HEK293 (cell line): ENCODE measurements at regions not wholly inside any gene's neighbourhood (a gene's known extent, or its start where the extent isn't known, plus 50 kb on each side); places are given as distances from the start of the nearest gene placed in this dataset.

Experiments used
- MEIS1 ChIP-seq: sonication (generic); formaldehyde crosslinking; IDR thresholded peaks from 2 replicates; pipeline ENCODE4 v1.8.1; 2022; ENCODE audit warnings: missing genetic modification reagents, mild to moderate bottlenecking, borderline replicate concordance
- SP7 ChIP-seq: fragments of 450-650 bp; formaldehyde crosslinking; IDR thresholded peaks from 2 replicates; pipeline ENCODE4 v1.5.1; 2016; ENCODE audit warnings: missing biosample characterization, missing genetic modification characterization
- ZBTB21 ChIP-seq: fragments of 450-650 bp; formaldehyde crosslinking; IDR thresholded peaks from 2 replicates; pipeline ENCODE4 v1.5.1; 2017; ENCODE audit warnings: missing biosample characterization, missing genetic modification characterization
- ZBTB48 ChIP-seq: fragments of 450-650 bp; formaldehyde crosslinking; IDR thresholded peaks from 2 replicates; pipeline ENCODE4 v1.5.1; 2016; ENCODE audit warnings: missing biosample characterization, missing genetic modification characterization
- ZFP3 ChIP-seq: fragments of 450-650 bp; formaldehyde crosslinking; IDR thresholded peaks from 2 replicates; pipeline ENCODE4 v1.5.1; 2016; ENCODE audit warnings: low read depth, missing biosample characterization, missing genetic modification characterization
- ZNF121 ChIP-seq: fragments of 450-650 bp; formaldehyde crosslinking; IDR thresholded peaks from 2 replicates; pipeline ENCODE4 v1.5.1; 2016; ENCODE audit warnings: missing biosample characterization, missing genetic modification characterization
- ZNF140 ChIP-seq: fragments of 450-650 bp; formaldehyde crosslinking; IDR thresholded peaks from 2 replicates; pipeline ENCODE4 v1.5.1; 2016; ENCODE audit warnings: missing biosample characterization, missing genetic modification characterization
- ZNF2 ChIP-seq: fragments of 450-650 bp; formaldehyde crosslinking; IDR thresholded peaks from 2 replicates; pipeline ENCODE4 v1.5.1; 2016; ENCODE audit warnings: missing biosample characterization, missing genetic modification characterization
- ZNF211 ChIP-seq: fragments of 450-650 bp; formaldehyde crosslinking; IDR thresholded peaks from 2 replicates; pipeline ENCODE4 v1.5.1; 2016; ENCODE audit warnings: low read depth, missing biosample characterization, missing genetic modification characterization
- ZNF239 ChIP-seq: fragments of 450-650 bp; formaldehyde crosslinking; IDR thresholded peaks from 2 replicates; pipeline ENCODE4 v1.5.1; 2016; ENCODE audit warnings: missing biosample characterization, missing genetic modification characterization
- ZNF311 ChIP-seq: fragments of 450-650 bp; formaldehyde crosslinking; IDR thresholded peaks from 2 replicates; pipeline ENCODE4 v1.5.1; 2017; ENCODE audit warnings: missing biosample characterization, missing genetic modification characterization, borderline replicate concordance
- ZNF391 ChIP-seq: fragments of 450-650 bp; formaldehyde crosslinking; IDR thresholded peaks from 2 replicates; pipeline ENCODE4 v1.5.1; 2016; ENCODE audit warnings: low read depth, missing biosample characterization, missing genetic modification characterization, borderline replicate concordance
- ZNF404 ChIP-seq: fragments of 450-650 bp; formaldehyde crosslinking; IDR thresholded peaks from 2 replicates; pipeline ENCODE4 v1.5.1; 2017; ENCODE audit warnings: missing biosample characterization, missing genetic modification characterization
- ZNF626 ChIP-seq: fragments of 450-650 bp; sonication (Bioruptor Pico); formaldehyde crosslinking; IDR thresholded peaks from 2 replicates; pipeline ENCODE4 v1.5.1; 2018; ENCODE audit warnings: missing biosample characterization, missing genetic modification characterization, inconsistent platforms
- ZNF76 ChIP-seq: fragments of 450-650 bp; formaldehyde crosslinking; IDR thresholded peaks from 2 replicates; pipeline ENCODE4; 2016; ENCODE audit warnings: low read depth, missing biosample characterization, missing genetic modification characterization, borderline replicate concordance
- ZXDB ChIP-seq: fragments of 450-650 bp; formaldehyde crosslinking; IDR thresholded peaks from 2 replicates; pipeline ENCODE4 v1.5.1; 2016; ENCODE audit warnings: missing biosample characterization, missing genetic modification characterization
- TF ChIP-seq, protein P1 (sequence below): fragments of 450-650 bp; formaldehyde crosslinking; IDR thresholded peaks from 2 replicates; pipeline ENCODE4 v1.5.1; 2016; ENCODE audit warnings: missing biosample characterization, missing genetic modification characterization
- TF ChIP-seq, protein P2 (sequence below): fragments of 450-650 bp; formaldehyde crosslinking; IDR thresholded peaks from 2 replicates; pipeline ENCODE4 v1.5.1; 2017; ENCODE audit warnings: missing biosample characterization, missing genetic modification characterization
- TF ChIP-seq, protein P3 (sequence below): fragments of 450-650 bp; formaldehyde crosslinking; IDR thresholded peaks from 2 replicates; pipeline ENCODE4 v1.5.1; 2016; ENCODE audit warnings: missing biosample characterization, missing genetic modification characterization
- TF ChIP-seq, protein P4 (sequence below): fragments of 450-650 bp; formaldehyde crosslinking; IDR thresholded peaks from 2 replicates; pipeline ENCODE4 v1.5.1; 2017; ENCODE audit warnings: missing biosample characterization, missing genetic modification characterization
- TF ChIP-seq, protein P5 (sequence below): fragments of 450-650 bp; formaldehyde crosslinking; IDR thresholded peaks from 2 replicates; pipeline ENCODE4 v1.5.1; 2016; ENCODE audit warnings: missing biosample characterization, missing genetic modification characterization
- TF ChIP-seq, protein P6 (sequence below): fragments of 450-650 bp; formaldehyde crosslinking; conservative IDR thresholded peaks from 2 replicates; pipeline ENCODE4 v1.5.1; 2016; ENCODE audit warnings: low read depth, missing biosample characterization, missing genetic modification characterization
- TF ChIP-seq, protein P7 (sequence below): fragments of 450-650 bp; formaldehyde crosslinking; IDR thresholded peaks from 2 replicates; pipeline ENCODE4 v1.5.1; 2016; ENCODE audit warnings: missing biosample characterization, missing genetic modification characterization, low read depth
- TF ChIP-seq, protein P8 (sequence below): fragments of 450-650 bp; formaldehyde crosslinking; IDR thresholded peaks from 2 replicates; pipeline ENCODE4; 2016; ENCODE audit warnings: missing biosample characterization, missing genetic modification characterization

DNA sequence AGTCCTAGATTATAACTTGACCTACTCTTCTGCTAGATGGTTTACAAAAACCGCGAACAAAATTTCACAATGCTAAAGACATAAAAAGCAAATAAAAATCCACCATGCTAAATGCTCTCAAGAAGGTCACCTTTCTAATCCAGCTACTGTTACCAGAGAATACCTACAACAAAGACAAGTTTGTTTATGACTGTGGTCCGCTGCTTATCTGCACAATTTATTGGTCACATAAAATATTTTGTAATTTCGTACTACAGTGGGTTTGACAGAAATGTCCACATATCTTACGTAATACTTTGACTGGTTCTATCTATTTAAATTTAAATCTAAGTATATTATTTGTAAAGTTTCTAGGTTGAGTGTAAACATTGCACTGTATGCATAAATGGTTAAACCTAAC, 257.6 kb upstream of the ZNF608 start (continued):
- TF ChIP-seq, protein P1, sequence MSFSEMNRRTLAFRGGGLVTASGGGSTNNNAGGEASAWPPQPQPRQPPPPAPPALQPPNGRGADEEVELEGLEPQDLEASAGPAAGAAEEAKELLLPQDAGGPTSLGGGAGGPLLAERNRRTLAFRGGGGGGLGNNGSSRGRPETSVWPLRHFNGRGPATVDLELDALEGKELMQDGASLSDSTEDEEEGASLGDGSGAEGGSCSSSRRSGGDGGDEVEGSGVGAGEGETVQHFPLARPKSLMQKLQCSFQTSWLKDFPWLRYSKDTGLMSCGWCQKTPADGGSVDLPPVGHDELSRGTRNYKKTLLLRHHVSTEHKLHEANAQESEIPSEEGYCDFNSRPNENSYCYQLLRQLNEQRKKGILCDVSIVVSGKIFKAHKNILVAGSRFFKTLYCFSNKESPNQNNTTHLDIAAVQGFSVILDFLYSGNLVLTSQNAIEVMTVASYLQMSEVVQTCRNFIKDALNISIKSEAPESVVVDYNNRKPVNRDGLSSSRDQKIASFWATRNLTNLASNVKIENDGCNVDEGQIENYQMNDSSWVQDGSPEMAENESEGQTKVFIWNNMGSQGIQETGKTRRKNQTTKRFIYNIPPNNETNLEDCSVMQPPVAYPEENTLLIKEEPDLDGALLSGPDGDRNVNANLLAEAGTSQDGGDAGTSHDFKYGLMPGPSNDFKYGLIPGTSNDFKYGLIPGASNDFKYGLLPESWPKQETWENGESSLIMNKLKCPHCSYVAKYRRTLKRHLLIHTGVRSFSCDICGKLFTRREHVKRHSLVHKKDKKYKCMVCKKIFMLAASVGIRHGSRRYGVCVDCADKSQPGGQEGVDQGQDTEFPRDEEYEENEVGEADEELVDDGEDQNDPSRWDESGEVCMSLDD (tag by site-specific recombination) = no peak
- TF ChIP-seq ZNF2 (tag by site-specific recombination) (no peak), ZNF626 (tag by site-specific recombination) (0 out of 2 replicates have a peak, but pooled peaks have one; percentile 50), ZBTB48 (tag by site-specific recombination) (no peak), ZNF76 (tag by site-specific recombination) (no peak), ZNF239 (peak; percentile 91), ZFP3 (tag by site-specific recombination) (no peak), ZNF211 (no peak), ZBTB21 (tag by site-specific recombination) (0 out of 2 replicates have a peak, but pooled peaks have one; percentile 8), ZNF140 (tag by site-specific recombination) (no peak), ZNF311 (no peak), ZNF391 (tag by site-specific recombination) (no peak), MEIS1 (CRISPR knock-in tag) (no peak), ZNF404 (tag by site-specific recombination) (no peak), ZNF121 (no peak), SP7 (tag by site-specific recombination) (no peak), ZXDB (tag by site-specific recombination) (peak; percentile 41; the same call in 1 of the 2 replicates)
- TF ChIP-seq, protein P2, sequence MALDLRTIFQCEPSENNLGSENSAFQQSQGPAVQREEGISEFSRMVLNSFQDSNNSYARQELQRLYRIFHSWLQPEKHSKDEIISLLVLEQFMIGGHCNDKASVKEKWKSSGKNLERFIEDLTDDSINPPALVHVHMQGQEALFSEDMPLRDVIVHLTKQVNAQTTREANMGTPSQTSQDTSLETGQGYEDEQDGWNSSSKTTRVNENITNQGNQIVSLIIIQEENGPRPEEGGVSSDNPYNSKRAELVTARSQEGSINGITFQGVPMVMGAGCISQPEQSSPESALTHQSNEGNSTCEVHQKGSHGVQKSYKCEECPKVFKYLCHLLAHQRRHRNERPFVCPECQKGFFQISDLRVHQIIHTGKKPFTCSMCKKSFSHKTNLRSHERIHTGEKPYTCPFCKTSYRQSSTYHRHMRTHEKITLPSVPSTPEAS (tag by site-specific recombination) = no peak
- TF ChIP-seq, protein P3, sequence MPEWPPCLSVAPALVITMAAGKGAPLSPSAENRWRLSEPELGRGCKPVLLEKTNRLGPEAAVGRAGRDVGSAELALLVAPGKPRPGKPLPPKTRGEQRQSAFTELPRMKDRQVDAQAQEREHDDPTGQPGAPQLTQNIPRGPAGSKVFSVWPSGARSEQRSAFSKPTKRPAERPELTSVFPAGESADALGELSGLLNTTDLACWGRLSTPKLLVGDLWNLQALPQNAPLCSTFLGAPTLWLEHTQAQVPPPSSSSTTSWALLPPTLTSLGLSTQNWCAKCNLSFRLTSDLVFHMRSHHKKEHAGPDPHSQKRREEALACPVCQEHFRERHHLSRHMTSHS (tag by site-specific recombination) = no peak
- TF ChIP-seq, protein P4, sequence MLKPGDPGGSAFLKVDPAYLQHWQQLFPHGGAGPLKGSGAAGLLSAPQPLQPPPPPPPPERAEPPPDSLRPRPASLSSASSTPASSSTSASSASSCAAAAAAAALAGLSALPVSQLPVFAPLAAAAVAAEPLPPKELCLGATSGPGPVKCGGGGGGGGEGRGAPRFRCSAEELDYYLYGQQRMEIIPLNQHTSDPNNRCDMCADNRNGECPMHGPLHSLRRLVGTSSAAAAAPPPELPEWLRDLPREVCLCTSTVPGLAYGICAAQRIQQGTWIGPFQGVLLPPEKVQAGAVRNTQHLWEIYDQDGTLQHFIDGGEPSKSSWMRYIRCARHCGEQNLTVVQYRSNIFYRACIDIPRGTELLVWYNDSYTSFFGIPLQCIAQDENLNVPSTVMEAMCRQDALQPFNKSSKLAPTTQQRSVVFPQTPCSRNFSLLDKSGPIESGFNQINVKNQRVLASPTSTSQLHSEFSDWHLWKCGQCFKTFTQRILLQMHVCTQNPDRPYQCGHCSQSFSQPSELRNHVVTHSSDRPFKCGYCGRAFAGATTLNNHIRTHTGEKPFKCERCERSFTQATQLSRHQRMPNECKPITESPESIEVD (tag by site-specific recombination) = peak; percentile 86
- TF ChIP-seq, protein P5, sequence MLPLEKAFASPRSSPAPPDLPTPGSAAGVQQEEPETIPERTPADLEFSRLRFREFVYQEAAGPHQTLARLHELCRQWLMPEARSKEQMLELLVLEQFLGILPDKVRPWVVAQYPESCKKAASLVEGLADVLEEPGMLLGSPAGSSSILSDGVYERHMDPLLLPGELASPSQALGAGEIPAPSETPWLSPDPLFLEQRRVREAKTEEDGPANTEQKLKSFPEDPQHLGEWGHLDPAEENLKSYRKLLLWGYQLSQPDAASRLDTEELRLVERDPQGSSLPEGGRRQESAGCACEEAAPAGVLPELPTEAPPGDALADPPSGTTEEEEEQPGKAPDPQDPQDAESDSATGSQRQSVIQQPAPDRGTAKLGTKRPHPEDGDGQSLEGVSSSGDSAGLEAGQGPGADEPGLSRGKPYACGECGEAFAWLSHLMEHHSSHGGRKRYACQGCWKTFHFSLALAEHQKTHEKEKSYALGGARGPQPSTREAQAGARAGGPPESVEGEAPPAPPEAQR (tag by site-specific recombination) = no peak
- TF ChIP-seq, protein P6, sequence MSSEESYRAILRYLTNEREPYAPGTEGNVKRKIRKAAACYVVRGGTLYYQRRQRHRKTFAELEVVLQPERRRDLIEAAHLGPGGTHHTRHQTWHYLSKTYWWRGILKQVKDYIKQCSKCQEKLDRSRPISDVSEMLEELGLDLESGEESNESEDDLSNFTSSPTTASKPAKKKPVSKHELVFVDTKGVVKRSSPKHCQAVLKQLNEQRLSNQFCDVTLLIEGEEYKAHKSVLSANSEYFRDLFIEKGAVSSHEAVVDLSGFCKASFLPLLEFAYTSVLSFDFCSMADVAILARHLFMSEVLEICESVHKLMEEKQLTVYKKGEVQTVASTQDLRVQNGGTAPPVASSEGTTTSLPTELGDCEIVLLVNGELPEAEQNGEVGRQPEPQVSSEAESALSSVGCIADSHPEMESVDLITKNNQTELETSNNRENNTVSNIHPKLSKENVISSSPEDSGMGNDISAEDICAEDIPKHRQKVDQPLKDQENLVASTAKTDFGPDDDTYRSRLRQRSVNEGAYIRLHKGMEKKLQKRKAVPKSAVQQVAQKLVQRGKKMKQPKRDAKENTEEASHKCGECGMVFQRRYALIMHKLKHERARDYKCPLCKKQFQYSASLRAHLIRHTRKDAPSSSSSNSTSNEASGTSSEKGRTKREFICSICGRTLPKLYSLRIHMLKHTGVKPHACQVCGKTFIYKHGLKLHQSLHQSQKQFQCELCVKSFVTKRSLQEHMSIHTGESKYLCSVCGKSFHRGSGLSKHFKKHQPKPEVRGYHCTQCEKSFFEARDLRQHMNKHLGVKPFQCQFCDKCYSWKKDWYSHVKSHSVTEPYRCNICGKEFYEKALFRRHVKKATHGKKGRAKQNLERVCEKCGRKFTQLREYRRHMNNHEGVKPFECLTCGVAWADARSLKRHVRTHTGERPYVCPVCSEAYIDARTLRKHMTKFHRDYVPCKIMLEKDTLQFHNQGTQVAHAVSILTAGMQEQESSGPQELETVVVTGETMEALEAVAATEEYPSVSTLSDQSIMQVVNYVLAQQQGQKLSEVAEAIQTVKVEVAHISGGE (tag by site-specific recombination) = no peak
- TF ChIP-seq, protein P7, sequence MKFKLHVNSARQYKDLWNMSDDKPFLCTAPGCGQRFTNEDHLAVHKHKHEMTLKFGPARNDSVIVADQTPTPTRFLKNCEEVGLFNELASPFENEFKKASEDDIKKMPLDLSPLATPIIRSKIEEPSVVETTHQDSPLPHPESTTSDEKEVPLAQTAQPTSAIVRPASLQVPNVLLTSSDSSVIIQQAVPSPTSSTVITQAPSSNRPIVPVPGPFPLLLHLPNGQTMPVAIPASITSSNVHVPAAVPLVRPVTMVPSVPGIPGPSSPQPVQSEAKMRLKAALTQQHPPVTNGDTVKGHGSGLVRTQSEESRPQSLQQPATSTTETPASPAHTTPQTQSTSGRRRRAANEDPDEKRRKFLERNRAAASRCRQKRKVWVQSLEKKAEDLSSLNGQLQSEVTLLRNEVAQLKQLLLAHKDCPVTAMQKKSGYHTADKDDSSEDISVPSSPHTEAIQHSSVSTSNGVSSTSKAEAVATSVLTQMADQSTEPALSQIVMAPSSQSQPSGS (tag by site-specific recombination) = peak; percentile 39; the same call in 1 of the 2 replicates
- TF ChIP-seq, protein P8, sequence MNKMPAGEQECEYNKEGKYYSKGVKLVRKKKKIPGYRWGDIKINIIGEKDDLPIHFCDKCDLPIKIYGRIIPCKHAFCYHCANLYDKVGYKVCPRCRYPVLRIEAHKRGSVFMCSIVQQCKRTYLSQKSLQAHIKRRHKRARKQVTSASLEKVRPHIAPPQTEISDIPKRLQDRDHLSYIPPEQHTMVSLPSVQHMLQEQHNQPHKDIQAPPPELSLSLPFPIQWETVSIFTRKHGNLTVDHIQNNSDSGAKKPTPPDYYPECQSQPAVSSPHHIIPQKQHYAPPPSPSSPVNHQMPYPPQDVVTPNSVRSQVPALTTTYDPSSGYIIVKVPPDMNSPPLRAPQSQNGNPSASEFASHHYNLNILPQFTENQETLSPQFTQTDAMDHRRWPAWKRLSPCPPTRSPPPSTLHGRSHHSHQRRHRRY (tag by site-specific recombination) = no peak
